Hepatocyte (in vitro differentiated cells): ENCODE measurements at regions not wholly inside any gene's neighbourhood (a gene's known extent, or its start where the extent isn't known, plus 50 kb on each side); places are given as distances from the start of the nearest gene placed in this dataset.

Source experiments
- CTCF ChIP-seq: fragments of 200-600 bp; sonication (generic); IDR thresholded peaks from 2 replicates; pipeline ENCODE4 v1.5.1; 2016; ENCODE audit warnings: antibody characterized with exemption, mild to moderate bottlenecking; ENCODE audit not compliant: poor library complexity
- EZH2 ChIP-seq: fragments of 200-600 bp; sonication (generic); IDR thresholded peaks from 2 replicates; pipeline ENCODE4 v1.6.1; 2016; ENCODE audit warnings: antibody characterized with exemption, mild to moderate bottlenecking, borderline replicate concordance
- EZH2phosphoT487 ChIP-seq: fragments of 200-600 bp; sonication (generic); IDR thresholded peaks from one replicate; pipeline ENCODE4 v1.6.1; 2018; ENCODE audit warnings: antibody characterized with exemption, mild to moderate bottlenecking, low read depth, moderate library complexity; ENCODE audit not compliant: unreplicated experiment, severe bottlenecking

- TF ChIP-seq CTCF = no peak
- no peak for TF ChIP-seq EZH2phosphoT487
- TF ChIP-seq EZH2 = no peak
These were observed 67.6 kb upstream of the LCLAT1 start for GRCh38 chr2:30379481-30379880.
